KOPT-K1 (cell line): ENCODE measurements at regions not wholly inside any gene's neighbourhood (a gene's known extent, or its start where the extent isn't known, plus 50 kb on each side); places are given as distances from the start of the nearest gene placed in this dataset.
"Not testable (repeated sequence)": the region's sequence is repeated elsewhere in the genome, so short reads cannot be mapped to it uniquely, and the experiment has no call there.

ENCODE experiments used
- H3K27ac ChIP-seq: fragments of 200-600 bp; sonication (generic); 2 replicates; pipeline ENCODE4 v1.5.1; 2016; ENCODE audit warnings: antibody characterized with exemption, mild to moderate bottlenecking, low read depth, low read length; ENCODE audit not compliant: poor library complexity, severe bottlenecking
- H3K36me3 ChIP-seq: fragments of 200-600 bp; sonication (generic); 2 replicates; pipeline ENCODE4 v1.5.1; 2017; ENCODE audit warnings: antibody characterized with exemption, mild to moderate bottlenecking, low read length, moderate library complexity; ENCODE audit not compliant: insufficient read depth
- H3K9me3 ChIP-seq: fragments of 200-600 bp; sonication (generic); 2 replicates; pipeline ENCODE4 v1.5.1; 2017; ENCODE audit warnings: antibody characterized with exemption, low read length, mild to moderate bottlenecking; ENCODE audit not compliant: insufficient read depth, poor library complexity, severe bottlenecking

- no peaks in the 10 kb centered on the region for H3K36me3 ChIP-seq
- H3K27ac ChIP-seq = no peak overlapping the region
- no peaks in the 10 kb centered on the region for H3K9me3 ChIP-seq
Observed at GRCh38 chr5:93359296-93359959, 221.6 kb downstream of the NR2F1-AS1 start.

- H3K27ac ChIP-seq = no peak overlapping the region
Observed at GRCh38 chr5:93358176-93358575, 222.8 kb downstream of the NR2F1-AS1 start.

GRCh38 chr5:93357686-93358085, 223.3 kb downstream of the NR2F1-AS1 start:
- no peaks in the 10 kb centered on the region for H3K36me3 ChIP-seq
- no peaks in the 10 kb centered on the region for H3K9me3 ChIP-seq
- H3K27ac ChIP-seq = no peak overlapping the region

More at GRCh38 chr5:93358176-93358575, 222.8 kb downstream of the NR2F1-AS1 start:
- no peaks in the 10 kb centered on the region for H3K36me3 ChIP-seq
- H3K9me3 ChIP-seq = no peaks in the 10 kb centered on the region

GRCh38 chr5:93355691-93356090, 225.3 kb downstream of the NR2F1-AS1 start:
- Histone ChIP-seq H3K9me3 (no peaks in the 10 kb centered on the region), H3K36me3 (no peaks in the 10 kb centered on the region), H3K27ac (no peak overlapping the region)

GRCh38 chr5:93352186-93352585, 228.8 kb downstream of the NR2F1-AS1 start:
- H3K9me3 ChIP-seq = no peaks in the 10 kb centered on the region
- no peak overlapping the region for H3K27ac ChIP-seq
- H3K36me3 ChIP-seq = no peaks in the 10 kb centered on the region

GRCh38 chr5:93349613-93350012, 231.4 kb downstream of the NR2F1-AS1 start:
- Histone ChIP-seq H3K9me3 (no peaks in the 10 kb centered on the region), H3K36me3 (no peaks in the 10 kb centered on the region), H3K27ac (no peak overlapping the region)

- no peak overlapping the region for H3K27ac ChIP-seq
- no peaks in the 10 kb centered on the region for H3K36me3 ChIP-seq
- no peaks in the 10 kb centered on the region for H3K9me3 ChIP-seq
Observed at GRCh38 chr5:93348231-93348630, 232.8 kb downstream of the NR2F1-AS1 start.

GRCh38 chr5:93346850-93347249, 234.2 kb downstream of the NR2F1-AS1 start:
- not testable (repeated sequence) for H3K36me3 ChIP-seq, H3K27ac ChIP-seq, H3K9me3 ChIP-seq

- H3K36me3 ChIP-seq = no peaks in the 10 kb centered on the region
- H3K9me3 ChIP-seq = no peaks in the 10 kb centered on the region
- H3K27ac ChIP-seq = no peak overlapping the region
Observed at GRCh38 chr5:93346301-93346700, 234.7 kb downstream of the NR2F1-AS1 start.

GRCh38 chr5:93343570-93343969, 237.4 kb downstream of the NR2F1-AS1 start:
- Histone ChIP-seq H3K9me3 (no peaks in the 10 kb centered on the region), H3K36me3 (no peaks in the 10 kb centered on the region), H3K27ac (no peak overlapping the region)

- Histone ChIP-seq H3K27ac (no peak overlapping the region), H3K36me3 (no peaks in the 10 kb centered on the region), H3K9me3 (no peaks in the 10 kb centered on the region)
Observed at GRCh38 chr5:93342563-93343061, 238.4 kb downstream of the NR2F1-AS1 start.

GRCh38 chr5:93340881-93341280, 240.1 kb downstream of the NR2F1-AS1 start:
- Histone ChIP-seq H3K9me3 (no peaks in the 10 kb centered on the region), H3K36me3 (no peaks in the 10 kb centered on the region), H3K27ac (no peak overlapping the region)

GRCh38 chr5:93337138-93337537, 243.9 kb downstream of the NR2F1-AS1 start:
- H3K9me3 ChIP-seq = no peaks in the 10 kb centered on the region
- no peak overlapping the region for H3K27ac ChIP-seq

GRCh38 chr5:93336330-93337110, 244.5 kb downstream of the NR2F1-AS1 start:
- Histone ChIP-seq H3K9me3 (no peaks in the 10 kb centered on the region), H3K27ac (no peak overlapping the region), H3K36me3 (no peaks in the 10 kb centered on the region)

More at GRCh38 chr5:93337138-93337537, 243.9 kb downstream of the NR2F1-AS1 start:
- no peaks in the 10 kb centered on the region for H3K36me3 ChIP-seq

GRCh38 chr5:93331863-93332262, 249.2 kb downstream of the NR2F1-AS1 start:
- Histone ChIP-seq H3K36me3 (no peaks in the 10 kb centered on the region), H3K27ac (no peak overlapping the region), H3K9me3 (no peaks in the 10 kb centered on the region)
